GM19240 (cell line): ENCODE measurements at regions not wholly inside any gene's neighbourhood (a gene's known extent, or its start where the extent isn't known, plus 50 kb on each side); places are given as distances from the start of the nearest gene placed in this dataset.
"Not testable (repeated sequence)": the region's sequence is repeated elsewhere in the genome, so short reads cannot be mapped to it uniquely, and the experiment has no call there.

ENCODE experiments used
- DNase-seq: peaks from one replicate; pipeline ENCODE4 v3.0.0; 2011; ENCODE audit warnings: low spot score; ENCODE audit not compliant: insufficient read length

GRCh38 chr2:176566496-176566895 is 297.3 kb downstream of the MTX2 start:
- DNase-seq, result no peak

- DNase-seq, result no peak
These were observed 297.7 kb downstream of the MTX2 start for GRCh38 chr2:176566961-176567360.

- no peak for DNase-seq
These were observed 298.1 kb downstream of the MTX2 start for GRCh38 chr2:176567361-176567760.

- DNase-seq, result no peak
These were observed 300.3 kb downstream of the MTX2 start for GRCh38 chr2:176569574-176569973.

GRCh38 chr2:176573612-176574483 is 304.6 kb downstream of the MTX2 start:
- DNase-seq, result no peak

- DNase-seq, result no peak
These were observed 305.4 kb downstream of the MTX2 start for GRCh38 chr2:176574484-176575236.

- no peak for DNase-seq
These were observed 306.0 kb downstream of the MTX2 start for GRCh38 chr2:176575237-176575744.

GRCh38 chr2:176577054-176577453 is 307.8 kb downstream of the MTX2 start:
- no peak for DNase-seq

GRCh38 chr2:176578292-176578691 is 309.1 kb downstream of the MTX2 start:
- DNase-seq, result not testable (repeated sequence)

GRCh38 chr2:176579608-176580007 is 310.4 kb downstream of the MTX2 start:
- no peak for DNase-seq

GRCh38 chr2:176581557-176582165 is 312.4 kb downstream of the MTX2 start:
- no peak for DNase-seq

- DNase-seq, result no peak
These were observed 312.9 kb downstream of the MTX2 start for GRCh38 chr2:176582176-176582575.

GRCh38 chr2:176582990-176583481 is 313.8 kb downstream of the MTX2 start:
- DNase-seq, result no peak

- no peak for DNase-seq
These were observed 314.4 kb downstream of the MTX2 start for GRCh38 chr2:176583607-176584006.

GRCh38 chr2:176584333-176584732 is 315.1 kb downstream of the MTX2 start:
- no peak for DNase-seq

GRCh38 chr2:176585291-176585690 is 316.0 kb downstream of the MTX2 start:
- no peak for DNase-seq

- no peak for DNase-seq
These were observed 316.5 kb downstream of the MTX2 start for GRCh38 chr2:176585791-176586190.

- no peak for DNase-seq
These were observed 320.0 kb downstream of the MTX2 start for GRCh38 chr2:176589287-176589686.

GRCh38 chr2:176589825-176590440 is 320.7 kb downstream of the MTX2 start:
- DNase-seq, result no peak

- DNase-seq, result no peak
These were observed 323.0 kb downstream of the MTX2 start for GRCh38 chr2:176592216-176592615.

GRCh38 chr2:176595986-176596385 is 326.7 kb downstream of the MTX2 start:
- DNase-seq, result no peak
